ENCODE measurements at regions not wholly inside any gene's neighbourhood (a gene's known extent, or its start where the extent isn't known, plus 50 kb on each side); places are given as distances from the start of the nearest gene placed in this dataset.

GRCh38 chr5:147017621-147018020 is 139.1 kb upstream of the PPP2R2B start:
- FAIRE-seq (no peak), DNase-seq (ENCODE audit: insufficient read length, low spot score) (no peak)
- TF ChIP-seq POU2F2 (IDR thresholded peaks at IDR 0.05; ENCODE audit: low read depth, low read length) (no peak), POLR2A (IDR thresholded peaks at IDR 0.05; ENCODE audit: low read depth, low read length) (no peak), TAF1 (IDR thresholded peaks at IDR 0.05; ENCODE audit: low read depth, low read length) (no peak), SPI1 (IDR thresholded peaks at IDR 0.05; ENCODE audit: low read depth, low read length) (no peak), POLR2AphosphoS5 (IDR thresholded peaks at IDR 0.05; ENCODE audit: low read depth, low read length) (no peak), PAX5 (IDR thresholded peaks at IDR 0.05; ENCODE audit: insufficient read depth, low read length, severe bottlenecking) (no peak)

- DNase-seq (ENCODE audit: insufficient read length, low spot score) (no peak), FAIRE-seq (no peak)
- TF ChIP-seq POLR2AphosphoS5 (IDR thresholded peaks at IDR 0.05; ENCODE audit: low read depth, low read length) (no peak), POLR2A (IDR thresholded peaks at IDR 0.05; ENCODE audit: low read depth, low read length) (no peak), POU2F2 (IDR thresholded peaks at IDR 0.05; ENCODE audit: low read depth, low read length) (no peak), SPI1 (IDR thresholded peaks at IDR 0.05; ENCODE audit: low read depth, low read length) (no peak), TAF1 (IDR thresholded peaks at IDR 0.05; ENCODE audit: low read depth, low read length) (no peak), PAX5 (IDR thresholded peaks at IDR 0.05; ENCODE audit: insufficient read depth, low read length, severe bottlenecking) (no peak)
These were observed 140.3 kb upstream of the PPP2R2B start for GRCh38 chr5:147018812-147019211.

GRCh38 chr5:147036691-147037245 is 158.2 kb upstream of the PPP2R2B start:
- FAIRE-seq (no peak), DNase-seq (ENCODE audit: insufficient read length, low spot score) (no peak)
- TF ChIP-seq TAF1 (IDR thresholded peaks at IDR 0.05; ENCODE audit: low read depth, low read length): no peak
- TF ChIP-seq POLR2A (IDR thresholded peaks at IDR 0.05; ENCODE audit: low read depth, low read length): no peak

- DNase-seq (ENCODE audit: insufficient read length, low spot score) (no peak), FAIRE-seq (no peak)
- TF ChIP-seq SPI1 (IDR thresholded peaks at IDR 0.05; ENCODE audit: low read depth, low read length) (no peak), PAX5 (IDR thresholded peaks at IDR 0.05; ENCODE audit: insufficient read depth, low read length, severe bottlenecking) (no peak), POU2F2 (IDR thresholded peaks at IDR 0.05; ENCODE audit: low read depth, low read length) (no peak), TAF1 (IDR thresholded peaks at IDR 0.05; ENCODE audit: low read depth, low read length) (no peak), POLR2AphosphoS5 (IDR thresholded peaks at IDR 0.05; ENCODE audit: low read depth, low read length) (no peak), POLR2A (IDR thresholded peaks at IDR 0.05; ENCODE audit: low read depth, low read length) (no peak)
These were observed 159.1 kb upstream of the PPP2R2B start for GRCh38 chr5:147037515-147038205.

- DNase-seq (ENCODE audit: insufficient read length, low spot score): no peak
- TF ChIP-seq POLR2AphosphoS5 (IDR thresholded peaks at IDR 0.05; ENCODE audit: low read depth, low read length) (no peak), SPI1 (IDR thresholded peaks at IDR 0.05; ENCODE audit: low read depth, low read length) (no peak), POU2F2 (IDR thresholded peaks at IDR 0.05; ENCODE audit: low read depth, low read length) (no peak), POLR2A (IDR thresholded peaks at IDR 0.05; ENCODE audit: low read depth, low read length) (no peak), PAX5 (IDR thresholded peaks at IDR 0.05; ENCODE audit: insufficient read depth, low read length, severe bottlenecking) (no peak), TAF1 (IDR thresholded peaks at IDR 0.05; ENCODE audit: low read depth, low read length) (no peak)
- no peak for FAIRE-seq
These were observed 162.3 kb upstream of the PPP2R2B start for GRCh38 chr5:147040856-147041255.

GRCh38 chr5:147044572-147045273 is 166.2 kb upstream of the PPP2R2B start:
- FAIRE-seq: no peak
- no peak for DNase-seq (ENCODE audit: insufficient read length, low spot score)
- TF ChIP-seq POLR2A (IDR thresholded peaks at IDR 0.05; ENCODE audit: low read depth, low read length): no peak
- TF ChIP-seq POLR2AphosphoS5 (IDR thresholded peaks at IDR 0.05; ENCODE audit: low read depth, low read length): no peak
- no peak for TF ChIP-seq POU2F2 (IDR thresholded peaks at IDR 0.05; ENCODE audit: low read depth, low read length)
- TF ChIP-seq SPI1 (IDR thresholded peaks at IDR 0.05; ENCODE audit: low read depth, low read length): no peak
- no peak for TF ChIP-seq PAX5 (IDR thresholded peaks at IDR 0.05; ENCODE audit: insufficient read depth, low read length, severe bottlenecking)
- no peak for TF ChIP-seq TAF1 (IDR thresholded peaks at IDR 0.05; ENCODE audit: low read depth, low read length)

- FAIRE-seq: no peak
- no peak for TF ChIP-seq POLR2AphosphoS5 (IDR thresholded peaks at IDR 0.05; ENCODE audit: low read depth, low read length)
- no peak for TF ChIP-seq PAX5 (IDR thresholded peaks at IDR 0.05; ENCODE audit: insufficient read depth, low read length, severe bottlenecking)
- no peak for TF ChIP-seq POU2F2 (IDR thresholded peaks at IDR 0.05; ENCODE audit: low read depth, low read length)
- TF ChIP-seq SPI1 (IDR thresholded peaks at IDR 0.05; ENCODE audit: low read depth, low read length): no peak
- TF ChIP-seq POLR2A (IDR thresholded peaks at IDR 0.05; ENCODE audit: low read depth, low read length): no peak
- TF ChIP-seq TAF1 (IDR thresholded peaks at IDR 0.05; ENCODE audit: low read depth, low read length): no peak
- DNase-seq (ENCODE audit: insufficient read length, low spot score): no peak
These were observed 166.7 kb upstream of the PPP2R2B start for GRCh38 chr5:147045290-147045689.

- FAIRE-seq (no peak), DNase-seq (ENCODE audit: insufficient read length, low spot score) (no peak)
- no peak for TF ChIP-seq POLR2AphosphoS5 (IDR thresholded peaks at IDR 0.05; ENCODE audit: low read depth, low read length)
- no peak for TF ChIP-seq SPI1 (IDR thresholded peaks at IDR 0.05; ENCODE audit: low read depth, low read length)
- TF ChIP-seq PAX5 (IDR thresholded peaks at IDR 0.05; ENCODE audit: insufficient read depth, low read length, severe bottlenecking): no peak
- no peak for TF ChIP-seq POU2F2 (IDR thresholded peaks at IDR 0.05; ENCODE audit: low read depth, low read length)
- no peak for TF ChIP-seq TAF1 (IDR thresholded peaks at IDR 0.05; ENCODE audit: low read depth, low read length)
These were observed 167.7 kb upstream of the PPP2R2B start for GRCh38 chr5:147046281-147046680.

GRCh38 chr5:147046894-147047293 is 168.3 kb upstream of the PPP2R2B start:
- DNase-seq (ENCODE audit: insufficient read length, low spot score) (no peak), FAIRE-seq (no peak)
- TF ChIP-seq PAX5 (IDR thresholded peaks at IDR 0.05; ENCODE audit: insufficient read depth, low read length, severe bottlenecking) (no peak), POU2F2 (IDR thresholded peaks at IDR 0.05; ENCODE audit: low read depth, low read length) (no peak), POLR2A (IDR thresholded peaks at IDR 0.05; ENCODE audit: low read depth, low read length) (no peak), TAF1 (IDR thresholded peaks at IDR 0.05; ENCODE audit: low read depth, low read length) (no peak), SPI1 (IDR thresholded peaks at IDR 0.05; ENCODE audit: low read depth, low read length) (no peak), POLR2AphosphoS5 (IDR thresholded peaks at IDR 0.05; ENCODE audit: low read depth, low read length) (no peak)

All from GM12891 (cell line).